ENCODE measurements at regions not wholly inside any gene's neighbourhood (a gene's known extent, or its start where the extent isn't known, plus 50 kb on each side); places are given as distances from the start of the nearest gene placed in this dataset.

DNA sequence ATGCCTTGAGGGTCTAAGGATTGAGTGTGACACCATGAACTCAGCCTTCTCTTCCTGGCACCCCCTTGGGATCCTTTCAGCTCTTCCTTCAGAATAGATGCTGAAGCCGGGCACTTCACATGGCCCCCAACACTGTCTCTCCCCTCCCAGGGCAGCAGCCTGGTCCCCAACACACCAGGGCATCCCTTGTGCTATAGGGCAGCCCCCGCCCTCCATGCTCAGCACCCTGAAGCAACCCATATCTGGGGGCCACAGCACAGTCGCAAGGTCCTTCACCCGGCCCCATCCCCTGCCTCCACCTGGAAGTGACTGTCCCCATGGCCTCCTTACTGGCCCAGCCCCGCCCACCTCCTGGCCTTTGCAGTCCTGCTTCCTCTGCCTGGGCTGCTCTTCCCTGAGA is 143.1 kb downstream of the C16orf95 start:
- TF ChIP-seq, protein P1, sequence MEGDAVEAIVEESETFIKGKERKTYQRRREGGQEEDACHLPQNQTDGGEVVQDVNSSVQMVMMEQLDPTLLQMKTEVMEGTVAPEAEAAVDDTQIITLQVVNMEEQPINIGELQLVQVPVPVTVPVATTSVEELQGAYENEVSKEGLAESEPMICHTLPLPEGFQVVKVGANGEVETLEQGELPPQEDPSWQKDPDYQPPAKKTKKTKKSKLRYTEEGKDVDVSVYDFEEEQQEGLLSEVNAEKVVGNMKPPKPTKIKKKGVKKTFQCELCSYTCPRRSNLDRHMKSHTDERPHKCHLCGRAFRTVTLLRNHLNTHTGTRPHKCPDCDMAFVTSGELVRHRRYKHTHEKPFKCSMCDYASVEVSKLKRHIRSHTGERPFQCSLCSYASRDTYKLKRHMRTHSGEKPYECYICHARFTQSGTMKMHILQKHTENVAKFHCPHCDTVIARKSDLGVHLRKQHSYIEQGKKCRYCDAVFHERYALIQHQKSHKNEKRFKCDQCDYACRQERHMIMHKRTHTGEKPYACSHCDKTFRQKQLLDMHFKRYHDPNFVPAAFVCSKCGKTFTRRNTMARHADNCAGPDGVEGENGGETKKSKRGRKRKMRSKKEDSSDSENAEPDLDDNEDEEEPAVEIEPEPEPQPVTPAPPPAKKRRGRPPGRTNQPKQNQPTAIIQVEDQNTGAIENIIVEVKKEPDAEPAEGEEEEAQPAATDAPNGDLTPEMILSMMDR (IDR thresholded peaks at IDR 0.05; ENCODE audit: low read depth, low read length): no peak
- no peak overlapping the region for H3K4me3 ChIP-seq (ENCODE audit: low read depth, low read length)

DNA sequence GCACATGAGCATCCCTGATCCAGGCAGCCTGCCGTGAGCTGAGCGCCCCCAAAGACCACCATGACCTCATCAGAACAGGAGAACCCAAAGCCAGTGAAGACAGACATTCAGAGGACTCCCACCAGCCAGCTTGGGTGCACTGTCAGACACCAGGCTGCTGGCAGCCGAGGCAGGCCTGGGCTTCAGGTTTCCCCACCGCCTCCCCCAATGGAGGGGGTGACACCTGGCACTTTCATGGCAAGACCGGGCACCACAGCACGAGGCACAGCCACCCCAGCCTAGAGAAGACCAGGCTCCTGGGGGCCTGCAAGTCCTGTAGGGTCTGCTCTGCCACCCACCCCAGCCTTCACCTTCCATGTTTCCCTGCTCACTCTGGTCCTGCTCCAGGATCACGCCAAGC is 140.5 kb downstream of the C16orf95 start:
- TF ChIP-seq, protein P1 (IDR thresholded peaks at IDR 0.05; ENCODE audit: low read depth, low read length): no peak

DNA sequence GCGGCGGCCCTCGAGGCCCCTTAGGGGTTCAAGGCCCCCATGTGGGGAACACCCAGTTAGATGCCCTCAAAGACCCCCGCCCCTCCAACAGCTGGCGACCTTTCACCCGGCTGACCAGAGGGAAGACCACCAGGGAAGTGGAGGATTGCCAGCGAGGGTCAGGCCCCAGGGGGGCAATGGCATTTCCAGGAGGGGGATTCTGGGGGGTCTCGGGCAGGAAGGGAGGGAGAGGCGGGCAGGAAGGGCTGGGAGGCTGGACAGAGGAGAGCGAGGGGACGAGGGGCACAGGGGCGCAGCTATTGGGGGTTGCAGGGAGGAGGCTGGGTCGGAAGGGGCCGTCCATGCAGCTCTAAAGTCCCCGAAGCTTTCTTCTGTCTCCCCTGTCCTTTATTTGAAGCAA is 139.5 kb downstream of the C16orf95 start:
- TF ChIP-seq, protein P1 (IDR thresholded peaks at IDR 0.05; ENCODE audit: low read depth, low read length): no peak
- no peak overlapping the region for H3K4me3 ChIP-seq (ENCODE audit: low read depth, low read length)

More for the DNA sequence above, 140.5 kb downstream of the C16orf95 start:
- H3K4me3 ChIP-seq (ENCODE audit: low read depth, low read length): no peak overlapping the region

DNA sequence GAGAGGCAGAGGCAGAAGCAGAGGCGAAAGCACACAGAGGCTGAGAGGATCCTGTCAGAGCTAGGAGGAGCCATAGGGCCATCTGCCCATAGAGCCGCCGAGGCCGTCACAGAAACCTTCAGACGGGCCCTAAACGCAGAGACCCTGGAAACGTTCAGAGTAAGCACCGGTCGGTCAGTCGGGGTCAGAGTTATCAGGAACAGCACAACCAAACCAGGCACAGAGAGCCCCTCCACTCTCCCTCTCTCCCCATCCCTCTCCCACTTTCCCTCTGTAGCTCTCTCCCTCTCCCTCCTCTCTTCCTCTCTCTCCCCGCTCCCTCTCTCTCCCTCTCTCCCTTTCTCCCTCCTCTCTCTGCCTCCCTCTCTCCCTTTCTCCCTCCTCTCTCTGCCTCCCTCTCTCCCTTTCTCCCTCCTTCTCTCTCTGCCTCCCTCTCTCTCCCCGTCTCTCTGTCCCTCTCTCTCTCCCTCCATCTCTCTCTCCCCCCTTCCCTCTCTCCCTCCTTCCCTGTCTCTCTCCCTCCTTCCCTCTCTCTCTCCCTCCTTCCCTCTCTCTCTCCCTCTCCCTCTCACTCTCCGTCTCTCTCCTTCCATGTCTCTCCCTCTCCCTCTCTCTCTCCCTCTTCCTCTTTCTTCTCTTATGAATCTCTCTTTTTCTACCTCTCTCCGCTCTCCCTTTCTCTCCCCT is 138.9 kb downstream of the C16orf95 start:
- no peak overlapping the region for H3K4me3 ChIP-seq (ENCODE audit: low read depth, low read length)
- TF ChIP-seq, protein P1 (IDR thresholded peaks at IDR 0.05; ENCODE audit: low read depth, low read length): no peak

DNA sequence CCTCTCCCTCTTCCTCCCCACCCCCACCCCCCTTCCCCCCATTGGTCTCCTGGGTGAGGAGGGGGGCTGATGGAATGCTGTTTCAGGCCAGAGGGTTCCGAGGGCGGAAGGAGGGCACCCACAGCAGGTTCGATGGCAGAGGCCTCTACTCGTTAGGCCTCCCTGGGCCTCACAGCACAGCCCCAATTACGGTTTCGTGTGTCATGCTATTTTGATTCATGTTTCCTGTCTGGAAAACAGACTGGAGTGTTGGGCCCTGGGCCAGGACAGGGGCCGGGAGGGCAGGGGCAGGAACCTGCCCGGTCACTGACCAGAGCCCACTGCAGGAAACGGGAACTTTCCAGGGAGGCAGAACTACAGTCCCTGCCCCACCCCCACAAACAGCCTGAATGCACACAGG is 138.2 kb downstream of the C16orf95 start:
- H3K4me3 ChIP-seq (ENCODE audit: low read depth, low read length): no peak overlapping the region
- TF ChIP-seq, protein P1 (IDR thresholded peaks at IDR 0.05; ENCODE audit: low read depth, low read length): no peak

DNA sequence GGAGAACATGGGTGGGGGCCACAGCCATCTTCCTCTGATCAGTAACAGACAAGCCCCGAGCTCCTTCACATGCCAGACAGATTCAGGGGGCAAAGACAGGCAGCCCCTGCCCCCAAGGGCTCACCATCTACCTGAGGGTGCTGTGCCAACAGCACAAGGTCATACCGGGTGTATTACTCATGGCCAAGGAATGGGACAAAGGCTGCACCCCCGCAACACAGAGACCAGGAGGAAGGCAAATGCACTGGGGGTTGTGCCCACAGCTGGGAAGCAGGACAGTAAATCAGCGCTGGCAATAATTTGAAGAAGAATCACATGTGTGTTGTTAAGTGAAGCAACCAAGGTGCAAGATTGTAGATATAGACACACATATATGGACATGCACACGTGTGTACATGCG is 137.1 kb downstream of the C16orf95 start:
- TF ChIP-seq, protein P1 (IDR thresholded peaks at IDR 0.05; ENCODE audit: low read depth, low read length): no peak
- H3K4me3 ChIP-seq (ENCODE audit: low read depth, low read length): no peak overlapping the region

DNA sequence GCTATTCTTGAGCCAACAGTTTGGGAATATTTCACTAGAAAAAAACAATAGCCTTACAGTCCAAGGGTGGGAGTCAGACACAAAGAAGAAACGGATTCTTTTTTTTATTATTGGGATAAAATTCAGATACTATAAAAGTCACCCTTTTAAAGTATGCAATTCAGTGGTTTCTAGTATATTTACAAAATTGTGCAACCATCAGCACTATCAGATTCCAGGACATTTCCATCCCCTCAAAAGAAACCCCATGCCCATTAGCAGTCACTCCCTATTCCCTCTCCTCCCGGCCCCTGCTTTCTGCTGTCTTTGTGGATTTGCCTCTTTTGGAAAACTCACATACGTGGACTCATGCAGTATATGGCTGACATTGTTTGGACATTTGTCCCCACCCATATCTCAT is 134.4 kb downstream of the C16orf95 start:
- TF ChIP-seq, protein P1 (IDR thresholded peaks at IDR 0.05; ENCODE audit: low read depth, low read length): no peak
- no peak overlapping the region for H3K4me3 ChIP-seq (ENCODE audit: low read depth, low read length)
